ENCODE measurements at regions not wholly inside any gene's neighbourhood (a gene's known extent, or its start where the extent isn't known, plus 50 kb on each side); places are given as distances from the start of the nearest gene placed in this dataset.

DNA sequence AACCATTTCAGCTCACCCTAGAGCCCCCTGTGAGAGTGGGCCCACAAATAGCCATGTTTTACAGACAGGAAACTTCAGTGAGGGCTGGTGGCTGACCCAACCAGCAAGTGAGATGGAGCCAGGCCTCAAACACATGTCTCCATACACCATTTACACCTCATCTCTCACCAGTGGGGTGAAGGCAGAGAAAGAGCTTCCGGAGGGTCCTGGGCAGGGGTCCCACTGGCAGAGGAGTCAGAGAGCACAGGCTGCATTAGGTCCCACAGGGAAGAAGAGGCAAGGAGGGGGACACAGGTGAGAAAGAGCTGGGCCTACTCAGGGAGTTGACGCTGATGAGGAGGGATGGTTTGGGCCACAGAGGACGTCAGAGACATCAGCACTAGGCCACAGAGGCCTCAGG, 172.6 kb downstream of the VEGFA start (continued):
- TF ChIP-seq, protein P1, sequence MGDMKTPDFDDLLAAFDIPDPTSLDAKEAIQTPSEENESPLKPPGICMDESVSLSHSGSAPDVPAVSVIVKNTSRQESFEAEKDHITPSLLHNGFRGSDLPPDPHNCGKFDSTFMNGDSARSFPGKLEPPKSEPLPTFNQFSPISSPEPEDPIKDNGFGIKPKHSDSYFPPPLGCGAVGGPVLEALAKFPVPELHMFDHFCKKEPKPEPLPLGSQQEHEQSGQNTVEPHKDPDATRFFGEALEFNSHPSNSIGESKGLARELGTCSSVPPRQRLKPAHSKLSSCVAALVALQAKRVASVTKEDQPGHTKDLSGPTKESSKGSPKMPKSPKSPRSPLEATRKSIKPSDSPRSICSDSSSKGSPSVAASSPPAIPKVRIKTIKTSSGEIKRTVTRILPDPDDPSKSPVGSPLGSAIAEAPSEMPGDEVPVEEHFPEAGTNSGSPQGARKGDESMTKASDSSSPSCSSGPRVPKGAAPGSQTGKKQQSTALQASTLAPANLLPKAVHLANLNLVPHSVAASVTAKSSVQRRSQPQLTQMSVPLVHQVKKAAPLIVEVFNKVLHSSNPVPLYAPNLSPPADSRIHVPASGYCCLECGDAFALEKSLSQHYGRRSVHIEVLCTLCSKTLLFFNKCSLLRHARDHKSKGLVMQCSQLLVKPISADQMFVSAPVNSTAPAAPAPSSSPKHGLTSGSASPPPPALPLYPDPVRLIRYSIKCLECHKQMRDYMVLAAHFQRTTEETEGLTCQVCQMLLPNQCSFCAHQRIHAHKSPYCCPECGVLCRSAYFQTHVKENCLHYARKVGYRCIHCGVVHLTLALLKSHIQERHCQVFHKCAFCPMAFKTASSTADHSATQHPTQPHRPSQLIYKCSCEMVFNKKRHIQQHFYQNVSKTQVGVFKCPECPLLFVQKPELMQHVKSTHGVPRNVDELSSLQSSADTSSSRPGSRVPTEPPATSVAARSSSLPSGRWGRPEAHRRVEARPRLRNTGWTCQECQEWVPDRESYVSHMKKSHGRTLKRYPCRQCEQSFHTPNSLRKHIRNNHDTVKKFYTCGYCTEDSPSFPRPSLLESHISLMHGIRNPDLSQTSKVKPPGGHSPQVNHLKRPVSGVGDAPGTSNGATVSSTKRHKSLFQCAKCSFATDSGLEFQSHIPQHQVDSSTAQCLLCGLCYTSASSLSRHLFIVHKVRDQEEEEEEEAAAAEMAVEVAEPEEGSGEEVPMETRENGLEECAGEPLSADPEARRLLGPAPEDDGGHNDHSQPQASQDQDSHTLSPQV (IDR thresholded peaks at IDR 0.05): no peak
- TF ChIP-seq ZBTB12 (CRISPR knock-in tag; IDR thresholded peaks at IDR 0.05): no peak
- TF ChIP-seq ETV1 (tag; conservative IDR thresholded peaks at IDR 0.05; ENCODE audit: low read depth): no peak
- TF ChIP-seq, protein P2, sequence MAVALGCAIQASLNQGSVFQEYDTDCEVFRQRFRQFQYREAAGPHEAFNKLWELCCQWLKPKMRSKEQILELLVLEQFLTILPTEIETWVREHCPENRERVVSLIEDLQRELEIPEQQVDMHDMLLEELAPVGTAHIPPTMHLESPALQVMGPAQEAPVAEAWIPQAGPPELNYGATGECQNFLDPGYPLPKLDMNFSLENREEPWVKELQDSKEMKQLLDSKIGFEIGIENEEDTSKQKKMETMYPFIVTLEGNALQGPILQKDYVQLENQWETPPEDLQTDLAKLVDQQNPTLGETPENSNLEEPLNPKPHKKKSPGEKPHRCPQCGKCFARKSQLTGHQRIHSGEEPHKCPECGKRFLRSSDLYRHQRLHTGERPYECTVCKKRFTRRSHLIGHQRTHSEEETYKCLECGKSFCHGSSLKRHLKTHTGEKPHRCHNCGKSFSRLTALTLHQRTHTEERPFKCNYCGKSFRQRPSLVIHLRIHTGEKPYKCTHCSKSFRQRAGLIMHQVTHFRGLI (CRISPR knock-in tag; IDR thresholded peaks at IDR 0.05): no peak
- no peak for TF ChIP-seq MAFF (IDR thresholded peaks at IDR 0.05; ENCODE audit: low read length)
- no peak for TF ChIP-seq RBM15 (IDR thresholded peaks at IDR 0.05; ENCODE audit: insufficient read depth, low read length)
- no peak for TF ChIP-seq HEY1 (CRISPR knock-in tag; IDR thresholded peaks at IDR 0.05; ENCODE audit: borderline replicate concordance)
- no peak for TF ChIP-seq RFX5 (IDR thresholded peaks at IDR 0.05; ENCODE audit: low read depth, low read length)

Measured in K562 (cell line).